ENCODE measurements at regions not wholly inside any gene's neighbourhood (a gene's known extent, or its start where the extent isn't known, plus 50 kb on each side); places are given as distances from the start of the nearest gene placed in this dataset.

GRCh38 chr11:115767047-115767802 is 263.0 kb upstream of the CADM1 start:
- no peak overlapping the region for H3K4me2 ChIP-seq (ENCODE audit: low read length)
- no peaks in the 10 kb centered on the region for H4K20me1 ChIP-seq (ENCODE audit: control insufficient read depth, insufficient read depth, low read depth, low read length)
- no peaks in the 10 kb centered on the region for H3K9me2 ChIP-seq (replicated peaks; ENCODE audit: control insufficient read depth, low read length)
- H3K27me3 ChIP-seq (ENCODE audit: control insufficient read depth, low read length) = no peaks in the 10 kb centered on the region
- no peaks in the 10 kb centered on the region for H3K4me1 ChIP-seq (ENCODE audit: control insufficient read depth, low read length)
- H3K36me3 ChIP-seq (ENCODE audit: control insufficient read depth, low read length) = no peaks in the 10 kb centered on the region
- no peaks in the 10 kb centered on the region for H3K9me3 ChIP-seq (ENCODE audit: control insufficient read depth, insufficient read depth, low read length)
- H3K27ac ChIP-seq (ENCODE audit: low read depth, low read length) = no peak overlapping the region
- H3F3A ChIP-seq (ENCODE audit: control insufficient read depth, insufficient read depth) = no peaks in the 10 kb centered on the region
- TF ChIP-seq EZH2phosphoT487 (IDR thresholded peaks at IDR 0.05; ENCODE audit: borderline replicate concordance, low read length) = no peak
- no peak for TF ChIP-seq CTCF (IDR thresholded peaks at IDR 0.05; ENCODE audit: low read depth, low read length, poor library complexity, severe bottlenecking)
- H3K4me3 ChIP-seq (ENCODE audit: low read length) = no peak overlapping the region
- no peaks in the 10 kb centered on the region for H3K79me2 ChIP-seq (ENCODE audit: control insufficient read depth, low read length)

GRCh38 chr11:115766561-115766960 is 262.3 kb upstream of the CADM1 start:
- H3K9me3 ChIP-seq (ENCODE audit: control insufficient read depth, insufficient read depth, low read length) = no peaks in the 10 kb centered on the region
- H3K36me3 ChIP-seq (ENCODE audit: control insufficient read depth, low read length) = no peaks in the 10 kb centered on the region
- H3K9me2 ChIP-seq (replicated peaks; ENCODE audit: control insufficient read depth, low read length) = no peaks in the 10 kb centered on the region
- H3K27me3 ChIP-seq (ENCODE audit: control insufficient read depth, low read length) = no peaks in the 10 kb centered on the region
- no peak overlapping the region for H3K4me2 ChIP-seq (ENCODE audit: low read length)
- H3K4me3 ChIP-seq (ENCODE audit: low read length) = no peak overlapping the region
- no peaks in the 10 kb centered on the region for H3K79me2 ChIP-seq (ENCODE audit: control insufficient read depth, low read length)
- H4K20me1 ChIP-seq (ENCODE audit: control insufficient read depth, insufficient read depth, low read depth, low read length) = no peaks in the 10 kb centered on the region
- no peaks in the 10 kb centered on the region for H3K4me1 ChIP-seq (ENCODE audit: control insufficient read depth, low read length)
- no peak for TF ChIP-seq CTCF (IDR thresholded peaks at IDR 0.05; ENCODE audit: low read depth, low read length, poor library complexity, severe bottlenecking)
- no peak for TF ChIP-seq EZH2phosphoT487 (IDR thresholded peaks at IDR 0.05; ENCODE audit: borderline replicate concordance, low read length)
- H3F3A ChIP-seq (ENCODE audit: control insufficient read depth, insufficient read depth) = no peaks in the 10 kb centered on the region
- no peak overlapping the region for H3K27ac ChIP-seq (ENCODE audit: low read depth, low read length)

- H3K4me1 ChIP-seq (ENCODE audit: control insufficient read depth, low read length) = no peaks in the 10 kb centered on the region
- H3K9me3 ChIP-seq (ENCODE audit: control insufficient read depth, insufficient read depth, low read length) = no peaks in the 10 kb centered on the region
- H3K27me3 ChIP-seq (ENCODE audit: control insufficient read depth, low read length) = no peaks in the 10 kb centered on the region
- no peak overlapping the region for H3K4me2 ChIP-seq (ENCODE audit: low read length)
- H3K27ac ChIP-seq (ENCODE audit: low read depth, low read length) = no peak overlapping the region
- H3K36me3 ChIP-seq (ENCODE audit: control insufficient read depth, low read length) = no peaks in the 10 kb centered on the region
- H4K20me1 ChIP-seq (ENCODE audit: control insufficient read depth, insufficient read depth, low read depth, low read length) = no peaks in the 10 kb centered on the region
- no peaks in the 10 kb centered on the region for H3K9me2 ChIP-seq (replicated peaks; ENCODE audit: control insufficient read depth, low read length)
- no peak overlapping the region for H3K4me3 ChIP-seq (ENCODE audit: low read length)
- H3F3A ChIP-seq (ENCODE audit: control insufficient read depth, insufficient read depth) = no peaks in the 10 kb centered on the region
- no peak for TF ChIP-seq EZH2phosphoT487 (IDR thresholded peaks at IDR 0.05; ENCODE audit: borderline replicate concordance, low read length)
- no peak for TF ChIP-seq CTCF (IDR thresholded peaks at IDR 0.05; ENCODE audit: low read depth, low read length, poor library complexity, severe bottlenecking)
- no peaks in the 10 kb centered on the region for H3K79me2 ChIP-seq (ENCODE audit: control insufficient read depth, low read length)
Observed at GRCh38 chr11:115765803-115766239, 261.6 kb upstream of the CADM1 start.

Measured in DOHH2 (cell line).